ENCODE measurements at regions not wholly inside any gene's neighbourhood (a gene's known extent, or its start where the extent isn't known, plus 50 kb on each side); places are given as distances from the start of the nearest gene placed in this dataset.

GRCh38 chr10:131663351-131663750 lies 237.5 kb upstream of the PPP2R2D start:
- Histone ChIP-seq H3K36me3 (replicated peaks in 1 of 2; ENCODE audit: insufficient read depth in 1 of 2, low read depth in 2 of 2) (no peaks in the 10 kb centered on the region), H3K27me3 (no peaks in the 10 kb centered on the region), H3K4me3 (no peak overlapping the region), H3K4me1 (no peaks in the 10 kb centered on the region), H3K27ac (no peak overlapping the region), H3K9me3 (peaks cover 0 to 10% (median 0%) of the 10 kb centered on the region in 3 donors)
- WGBS, 2 donors = 63 to 69% methylated on average over 3 to 4 of the region's 4 CpGs
- intact Hi-C loops (cut with DNase I) = no loop called here
- ATAC-seq = no peak
- no peak for TF ChIP-seq CTCF (IDR thresholded peaks at IDR 0.05)
- TF ChIP-seq POLR2A (IDR thresholded peaks at IDR 0.05) = no peak
- no peak for DNase-seq

- intact Hi-C loops (cut with DNase I) = no loop called here
- 84 to 90% methylated on average over 3 of the region's 3 CpGs for WGBS, 2 donors
- H3K9me3 ChIP-seq = no peaks in the 10 kb centered on the region
- TF ChIP-seq CTCF (IDR thresholded peaks at IDR 0.05) (no peak), POLR2A (IDR thresholded peaks at IDR 0.05) (no peak)
- H3K36me3 ChIP-seq (replicated peaks in 1 of 2; ENCODE audit: insufficient read depth in 1 of 2, low read depth in 2 of 2) = no peaks in the 10 kb centered on the region
- H3K27me3 ChIP-seq = no peaks in the 10 kb centered on the region
- DNase-seq (no peak), ATAC-seq (no peak)
- no peaks in the 10 kb centered on the region for H3K4me1 ChIP-seq
- no peak overlapping the region for H3K27ac ChIP-seq
- H3K4me3 ChIP-seq = no peak overlapping the region
These were observed 234.7 kb upstream of the PPP2R2D start for GRCh38 chr10:131666091-131666490.

- ATAC-seq (no peak), DNase-seq (no peak)
- Histone ChIP-seq H3K36me3 (replicated peaks in 1 of 2; ENCODE audit: insufficient read depth in 1 of 2, low read depth in 2 of 2) (no peaks in the 10 kb centered on the region), H3K27me3 (no peaks in the 10 kb centered on the region), H3K9me3 (peaks cover 0 to 7% (median 0%) of the 10 kb centered on the region in 3 donors), H3K4me1 (no peaks in the 10 kb centered on the region), H3K27ac (no peak overlapping the region), H3K4me3 (no peak overlapping the region)
- no peak for TF ChIP-seq CTCF (IDR thresholded peaks at IDR 0.05)
- no peak for TF ChIP-seq POLR2A (IDR thresholded peaks at IDR 0.05)
- intact Hi-C loops (cut with DNase I) = no loop called here
- 61 to 64% methylated on average over 4 of the region's 4 CpGs for WGBS, 2 donors
These were observed 233.8 kb upstream of the PPP2R2D start for GRCh38 chr10:131667047-131667446.

- intact Hi-C loops (cut with DNase I) = no loop called here
- no peak overlapping the region for H3K27ac ChIP-seq
- DNase-seq = no peak
- TF ChIP-seq CTCF (IDR thresholded peaks at IDR 0.05) (no peak), POLR2A (IDR thresholded peaks at IDR 0.05) (no peak)
- no peak for ATAC-seq
- H3K27me3 ChIP-seq = no peaks in the 10 kb centered on the region
- WGBS, 2 donors = 80 to 85% methylated on average over 7 of the region's 7 CpGs
- peaks cover 0 to 7% (median 0%) of the 10 kb centered on the region in 3 donors for H3K9me3 ChIP-seq
- no peaks in the 10 kb centered on the region for H3K36me3 ChIP-seq (replicated peaks in 1 of 2; ENCODE audit: insufficient read depth in 1 of 2, low read depth in 2 of 2)
- no peak overlapping the region for H3K4me3 ChIP-seq
- H3K4me1 ChIP-seq = no peaks in the 10 kb centered on the region
These were observed 233.2 kb upstream of the PPP2R2D start for GRCh38 chr10:131667561-131667960.

- Histone ChIP-seq H3K27ac (no peak overlapping the region), H3K4me1 (no peaks in the 10 kb centered on the region), H3K27me3 (no peaks in the 10 kb centered on the region), H3K36me3 (replicated peaks in 1 of 2; ENCODE audit: insufficient read depth in 1 of 2, low read depth in 2 of 2) (no peaks in the 10 kb centered on the region), H3K4me3 (no peak overlapping the region), H3K9me3 (peaks cover 0 to 7% (median 0%) of the 10 kb centered on the region in 3 donors)
- intact Hi-C loops (cut with DNase I) = no loop called here
- 23 to 40% methylated on average over 7 of the region's 7 CpGs for WGBS, 2 donors
- ATAC-seq = no peak
- DNase-seq = no peak
- TF ChIP-seq CTCF (IDR thresholded peaks at IDR 0.05) (no peak), POLR2A (IDR thresholded peaks at IDR 0.05) (no peak)
These were observed 231.9 kb upstream of the PPP2R2D start for GRCh38 chr10:131668903-131669302.

Data from body of pancreas (tissue), 4 donors.